NCI-H1417 treated with DMSO at 0.1 percent for 48 hours (cell line): ENCODE measurements at regions not wholly inside any gene's neighbourhood (a gene's known extent, or its start where the extent isn't known, plus 50 kb on each side); places are given as distances from the start of the nearest gene placed in this dataset.

Experiments
- DNase-seq: peaks from one replicate; lab custom pipeline; 2025; lab: John Stamatoyannopoulos, UW

GRCh38 chr13:74966275-74966674, 515.7 kb downstream of the TBC1D4 start:
- DNase-seq = no peak

- no peak for DNase-seq
Observed at GRCh38 chr13:74945637-74946036, 536.3 kb downstream of the TBC1D4 start.

GRCh38 chr13:74931698-74932433, 550.1 kb downstream of the TBC1D4 start:
- DNase-seq = no peak

GRCh38 chr13:74930402-74931165, 551.4 kb downstream of the TBC1D4 start:
- DNase-seq = no peak

GRCh38 chr13:74929436-74929835, 552.5 kb downstream of the TBC1D4 start:
- no peak for DNase-seq

GRCh38 chr13:74927823-74928222, 554.1 kb downstream of the TBC1D4 start:
- DNase-seq = no peak

- DNase-seq = no peak
Observed at GRCh38 chr13:74922963-74923362, 559.0 kb downstream of the TBC1D4 start.

- DNase-seq = no peak
Observed at GRCh38 chr13:74921326-74921725, 560.6 kb downstream of the TBC1D4 start.

- no peak for DNase-seq
Observed at GRCh38 chr13:74920920-74921319, 561.0 kb downstream of the TBC1D4 start.

GRCh38 chr13:74920361-74920760, 561.6 kb downstream of the TBC1D4 start:
- DNase-seq = no peak

GRCh38 chr13:74919914-74920313, 562.1 kb downstream of the TBC1D4 start:
- peak; percentile 3 for DNase-seq

GRCh38 chr13:74912898-74913297, 569.1 kb downstream of the TBC1D4 start:
- DNase-seq = no peak

GRCh38 chr13:74910415-74910814, 571.6 kb downstream of the TBC1D4 start:
- no peak for DNase-seq

GRCh38 chr13:74907788-74908187, 574.2 kb downstream of the TBC1D4 start:
- DNase-seq = no peak

- no peak for DNase-seq
Observed at GRCh38 chr13:74904556-74904955, 577.4 kb downstream of the TBC1D4 start.

GRCh38 chr13:74895042-74895796, 586.8 kb downstream of the TBC1D4 start:
- no peak for DNase-seq

GRCh38 chr13:74892096-74892495, 589.9 kb downstream of the TBC1D4 start:
- DNase-seq = no peak

- peak; percentile 8 for DNase-seq
Observed at GRCh38 chr13:74891610-74892009, 590.4 kb downstream of the TBC1D4 start.

GRCh38 chr13:74889321-74889720, 592.6 kb downstream of the TBC1D4 start:
- DNase-seq = no peak

- no peak for DNase-seq
Observed at GRCh38 chr13:74886502-74886901, 595.5 kb downstream of the TBC1D4 start.

- DNase-seq = no peak
Observed at GRCh38 chr13:74883834-74884233, 598.1 kb downstream of the TBC1D4 start.

- no peak for DNase-seq
Observed at GRCh38 chr13:74871369-74872070, 610.4 kb downstream of the TBC1D4 start.
